Jurkat, Clone E6-1 (cell line): ENCODE measurements at regions not wholly inside any gene's neighbourhood (a gene's known extent, or its start where the extent isn't known, plus 50 kb on each side); places are given as distances from the start of the nearest gene placed in this dataset.

Source experiments
- DNase-seq: peaks from one replicate; pipeline ENCODE4 v3.0.0-alpha.2; 2011; ENCODE audit warnings: low read depth, low spot score
- H3K4me3 ChIP-seq: 2 replicates; pipeline ENCODE4 v1.5.1; 2011; ENCODE audit warnings: mild to moderate bottlenecking, low read length, control low read depth, moderate library complexity

DNA sequence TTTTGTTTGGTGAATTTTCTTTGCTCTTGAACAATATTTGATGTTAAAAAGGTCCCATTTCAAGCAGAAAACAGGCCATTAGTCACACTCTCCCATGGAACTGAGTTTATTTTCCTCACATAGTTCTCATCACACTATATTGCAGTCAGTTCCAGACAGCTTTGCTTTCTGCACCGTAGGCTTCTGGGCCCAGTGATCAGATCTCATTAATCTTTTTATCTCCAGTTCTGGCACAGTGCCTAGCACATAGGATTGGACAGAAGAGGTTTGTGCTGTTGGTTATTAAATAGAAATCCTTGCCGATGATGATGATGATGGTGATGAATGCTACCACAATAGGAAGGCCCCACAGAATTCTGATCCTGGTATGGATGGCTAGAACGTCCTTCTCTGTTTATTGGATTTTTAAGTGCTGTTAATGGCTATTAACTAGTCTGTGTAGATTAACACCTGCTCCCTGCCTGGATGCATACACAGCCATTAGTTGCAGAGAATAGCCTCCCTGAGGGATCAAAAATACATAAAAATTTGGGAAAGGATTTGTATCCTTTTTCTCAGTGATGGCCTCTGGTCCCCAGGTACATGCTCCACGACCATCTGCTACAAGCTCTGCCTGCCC lies 52.0 kb upstream of the NTRK2 start:
- no peak for DNase-seq
- H3K4me3 ChIP-seq = no peak overlapping the region
